H9 (cell line): ENCODE measurements at regions not wholly inside any gene's neighbourhood (a gene's known extent, or its start where the extent isn't known, plus 50 kb on each side); places are given as distances from the start of the nearest gene placed in this dataset.

Experiments
- DNase-seq: peaks from one replicate; pipeline ENCODE4 v3.0.0-alpha.2; 2017
- H2AFZ ChIP-seq: one replicate; pipeline ENCODE4 v1.6.1; 2013; ENCODE audit warnings: mild to moderate bottlenecking, low read length, control low read depth, moderate library complexity
- H2AK5ac ChIP-seq: 2 replicates; pipeline ENCODE4 v1.6.1; 2013; ENCODE audit warnings: low read length, control low read depth, mixed read lengths; ENCODE audit not compliant: insufficient read length
- H2BK120ac ChIP-seq: one replicate; pipeline ENCODE4 v1.6.1; 2013; ENCODE audit warnings: low read depth, mild to moderate bottlenecking, low read length, control low read depth, inconsistent platforms; ENCODE audit not compliant: poor library complexity, severe bottlenecking
- H2BK12ac ChIP-seq: 2 replicates; pipeline ENCODE4 v1.6.1; 2013; ENCODE audit warnings: low read length, control low read depth, mixed read lengths, low read depth; ENCODE audit not compliant: insufficient read length
- H2BK15ac ChIP-seq: 2 replicates; pipeline ENCODE4 v1.6.1; 2013; ENCODE audit warnings: low read depth, low read length, control low read depth
- H2BK20ac ChIP-seq: one replicate; pipeline ENCODE4 v1.6.1; 2013; ENCODE audit warnings: low read depth, mild to moderate bottlenecking, low read length, control low read depth, inconsistent platforms; ENCODE audit not compliant: poor library complexity, severe bottlenecking
- H2BK5ac ChIP-seq: 2 replicates; pipeline ENCODE4 v1.6.1; 2013; ENCODE audit warnings: low read length, control low read depth, mixed read lengths; ENCODE audit not compliant: insufficient read length
- H3K14ac ChIP-seq: 2 replicates; pipeline ENCODE4 v1.6.1; 2013; ENCODE audit warnings: low read length, control low read depth; ENCODE audit not compliant: insufficient read depth
- H3K18ac ChIP-seq: 2 replicates; pipeline ENCODE4 v1.6.1; 2013; ENCODE audit warnings: low read depth, mild to moderate bottlenecking, mixed read lengths, low read length, control low read depth; ENCODE audit not compliant: insufficient read length
- H3K23ac ChIP-seq: 2 replicates; pipeline ENCODE4 v1.6.1; 2013; ENCODE audit warnings: low read length, control low read depth, mixed read lengths, low read depth; ENCODE audit not compliant: insufficient read length
- H3K23me2 ChIP-seq: 2 replicates; pipeline ENCODE4 v1.6.1; 2013; ENCODE audit warnings: low read depth, mild to moderate bottlenecking, mixed read lengths, low read length, control low read depth; ENCODE audit not compliant: insufficient read length, poor library complexity, severe bottlenecking
- H3K27ac ChIP-seq: 2 replicates; pipeline ENCODE4 v1.5.1; 2013; ENCODE audit warnings: low read length, control low read depth, mixed read lengths, low read depth; ENCODE audit not compliant: insufficient read length
- H3K27me3 ChIP-seq: 2 replicates; pipeline ENCODE4 v1.6.1; 2013; ENCODE audit warnings: low read length, control low read depth, inconsistent platforms; ENCODE audit not compliant: insufficient read depth
- H3K4ac ChIP-seq: 2 replicates; pipeline ENCODE4 v1.6.1; 2013; ENCODE audit warnings: low read depth, mild to moderate bottlenecking, control low read depth, inconsistent platforms, low read length, moderate library complexity
- H3K4me1 ChIP-seq: 2 replicates; pipeline ENCODE4 v1.6.1; 2013; ENCODE audit warnings: low read length, control low read depth, inconsistent platforms; ENCODE audit not compliant: insufficient read depth
- H3K4me2 ChIP-seq: 2 replicates; pipeline ENCODE4 v1.6.1; 2013; ENCODE audit warnings: low read length, control low read depth, mixed read lengths; ENCODE audit not compliant: insufficient read length, insufficient read depth
- H3K56ac ChIP-seq: 2 replicates; pipeline ENCODE4 v1.6.1; 2013; ENCODE audit warnings: low read depth, mild to moderate bottlenecking, mixed read lengths, low read length, control low read depth; ENCODE audit not compliant: insufficient read length
- H3K79me1 ChIP-seq: 2 replicates; pipeline ENCODE4 v1.6.1; 2013; ENCODE audit warnings: low read depth, mild to moderate bottlenecking, moderate library complexity, low read length, control low read depth, inconsistent platforms; ENCODE audit not compliant: insufficient read depth, poor library complexity, severe bottlenecking
- H3K79me2 ChIP-seq: 2 replicates; pipeline ENCODE4 v1.6.1; 2013; ENCODE audit warnings: low read length, control low read depth, inconsistent platforms; ENCODE audit not compliant: insufficient read depth
- H3K9ac ChIP-seq: 2 replicates; pipeline ENCODE4 v1.6.1; 2013; ENCODE audit warnings: low read length, control low read depth, mixed read lengths; ENCODE audit not compliant: insufficient read length; ENCODE audit errors: extremely low read depth
- H3K9me3 ChIP-seq: one replicate; pipeline ENCODE4 v1.6.1; 2013; ENCODE audit warnings: low read depth, low read length, inconsistent platforms; ENCODE audit not compliant: control insufficient read depth
- H3T11ph ChIP-seq: one replicate; pipeline ENCODE4 v1.6.1; 2013; ENCODE audit warnings: mild to moderate bottlenecking, low read length, control low read depth, inconsistent platforms
- H4K20me1 ChIP-seq: one replicate; pipeline ENCODE4 v1.6.1; 2013; ENCODE audit not compliant: control insufficient read depth, insufficient read length, insufficient read depth
- H4K5ac ChIP-seq: 2 replicates; pipeline ENCODE4 v1.6.1; 2013; ENCODE audit warnings: low read depth, mild to moderate bottlenecking, mixed read lengths, low read length, control low read depth; ENCODE audit not compliant: insufficient read length
- H4K8ac ChIP-seq: replicated peaks from 2 replicates; pipeline ENCODE4 v1.6.1; 2013; ENCODE audit warnings: low read length, control low read depth, mixed read lengths, low read depth; ENCODE audit not compliant: insufficient read length
- H4K91ac ChIP-seq: 2 replicates; pipeline ENCODE4 v1.6.1; 2013; ENCODE audit warnings: low read depth, mild to moderate bottlenecking, moderate library complexity, mixed read lengths, low read length, control low read depth; ENCODE audit not compliant: insufficient read length
- H3K27ac Mint-ChIP-seq, 3 experiments: 2 replicates in 2 of 3; 3 replicates in 1 of 3; pipeline ENCODE4 v1.8.0; 2020 to 2021; ENCODE audit warnings: mixed read lengths in 3 of 3, mild to moderate bottlenecking in 1 of 3, moderate library complexity in 1 of 3
- H3K27me3 Mint-ChIP-seq: 2 replicates; pipeline ENCODE4 v1.8.0; 2021; ENCODE audit warnings: low read depth, mild to moderate bottlenecking, moderate library complexity, mixed read lengths
- H3K36me3 Mint-ChIP-seq, 3 experiments: 2 replicates in 2 of 3; 3 replicates in 1 of 3; pipeline ENCODE4 v1.8.0; 2020 to 2021; ENCODE audit warnings: low read depth in 3 of 3, mixed read lengths in 3 of 3; ENCODE audit not compliant: insufficient read depth in 1 of 3
- H3K4me1 Mint-ChIP-seq, 2 experiments: 2 replicates each; pipeline ENCODE4 v1.8.0; 2020; ENCODE audit warnings: mixed read lengths in 2 of 2
- H3K4me3 Mint-ChIP-seq, 2 experiments: 2 replicates in 1 of 2; 3 replicates in 1 of 2; pipeline ENCODE4 v1.8.0; 2020 to 2021; ENCODE audit warnings: mild to moderate bottlenecking in 2 of 2, mixed read lengths in 2 of 2, moderate library complexity in 1 of 2
- H3K9me3 Mint-ChIP-seq, 2 experiments: 2 replicates in 1 of 2; 3 replicates in 1 of 2; pipeline ENCODE4 v1.8.0; 2020; ENCODE audit warnings: mild to moderate bottlenecking in 2 of 2, mixed read lengths in 2 of 2, moderate library complexity in 1 of 2
- WGBS: extraction: QIAGEN DNeasy Blood & Tissue Kit; methylation state at CpG from one replicate; pipeline ENCODE4 v1.1.7; 2013; ENCODE audit warnings: missing lambda C conversion rate, low lambda C conversion rate, mixed read lengths; ENCODE audit not compliant: insufficient read length; ENCODE audit errors: extremely low coverage; 5-methylcytosine and 5-hydroxymethylcytosine counted together
- TF ChIP-seq, protein P1 (sequence below): fragments of 200-600 bp; sonication (generic); conservative IDR thresholded peaks from 3 replicates; pipeline ENCODE4 v1.8.0; 2021; ENCODE audit warnings: antibody characterized with exemption, mild to moderate bottlenecking

GRCh38 chr18:79600141-79600540 is 79.5 kb upstream of the CTDP1 start:
- Histone ChIP-seq H3K4me2 (no peak overlapping the region), H3K56ac (no peak overlapping the region), H2BK20ac (no peak overlapping the region), H3K27me3 (no peaks in the 10 kb centered on the region), H2BK12ac (no peak overlapping the region), H2BK5ac (no peak overlapping the region), H2BK120ac (no peak overlapping the region), H3K9me3 (no peaks in the 10 kb centered on the region), H4K8ac (no peak overlapping the region), H3K14ac (no peak overlapping the region), H3K4ac (no peak overlapping the region), H3K9ac (no peak overlapping the region), H4K5ac (no peak overlapping the region), H4K20me1 (no peaks in the 10 kb centered on the region), H3K18ac (no peak overlapping the region), H3K4me1 (no peaks in the 10 kb centered on the region), H2AFZ (no peak overlapping the region), H3K79me1 (no peaks in the 10 kb centered on the region), H4K91ac (no peak overlapping the region), H2BK15ac (no peak overlapping the region), H3K27ac (no peak overlapping the region), H3K23ac (no peak overlapping the region), H3T11ph (no peak overlapping the region), H2AK5ac (no peak overlapping the region), H3K23me2 (no peaks in the 10 kb centered on the region), H3K79me2 (no peaks in the 10 kb centered on the region)
- no peak for DNase-seq
- H3K4me1 Mint-ChIP-seq, result peaks cover 0 to 12% of the 10 kb centered on the region in 2 experiments; a peak in 3 of 4 replicates
- WGBS, result no CpG with 5 or more reads among the region's 6 CpGs
- TF ChIP-seq, protein P1, sequence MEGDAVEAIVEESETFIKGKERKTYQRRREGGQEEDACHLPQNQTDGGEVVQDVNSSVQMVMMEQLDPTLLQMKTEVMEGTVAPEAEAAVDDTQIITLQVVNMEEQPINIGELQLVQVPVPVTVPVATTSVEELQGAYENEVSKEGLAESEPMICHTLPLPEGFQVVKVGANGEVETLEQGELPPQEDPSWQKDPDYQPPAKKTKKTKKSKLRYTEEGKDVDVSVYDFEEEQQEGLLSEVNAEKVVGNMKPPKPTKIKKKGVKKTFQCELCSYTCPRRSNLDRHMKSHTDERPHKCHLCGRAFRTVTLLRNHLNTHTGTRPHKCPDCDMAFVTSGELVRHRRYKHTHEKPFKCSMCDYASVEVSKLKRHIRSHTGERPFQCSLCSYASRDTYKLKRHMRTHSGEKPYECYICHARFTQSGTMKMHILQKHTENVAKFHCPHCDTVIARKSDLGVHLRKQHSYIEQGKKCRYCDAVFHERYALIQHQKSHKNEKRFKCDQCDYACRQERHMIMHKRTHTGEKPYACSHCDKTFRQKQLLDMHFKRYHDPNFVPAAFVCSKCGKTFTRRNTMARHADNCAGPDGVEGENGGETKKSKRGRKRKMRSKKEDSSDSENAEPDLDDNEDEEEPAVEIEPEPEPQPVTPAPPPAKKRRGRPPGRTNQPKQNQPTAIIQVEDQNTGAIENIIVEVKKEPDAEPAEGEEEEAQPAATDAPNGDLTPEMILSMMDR, result no peak
- peaks cover 9% of the 10 kb centered on the region for H3K27me3 Mint-ChIP-seq
- H3K36me3 Mint-ChIP-seq, result no peaks in the 10 kb centered on the region
- H3K4me3 Mint-ChIP-seq, result no peak overlapping the region
- H3K9me3 Mint-ChIP-seq, result no peaks in the 10 kb centered on the region; a peak in 1 of 5 replicates
- H3K27ac Mint-ChIP-seq, result no peak overlapping the region
